GM11168 (cell line): ENCODE measurements at regions not wholly inside any gene's neighbourhood (a gene's known extent, or its start where the extent isn't known, plus 50 kb on each side); places are given as distances from the start of the nearest gene placed in this dataset.
"Not testable (repeated sequence)": the region's sequence is repeated elsewhere in the genome, so short reads cannot be mapped to it uniquely, and the experiment has no call there.

Source experiments
- in situ Hi-C: fragments of 300-500 bp; cut with MboI; formaldehyde crosslinking; loops from one replicate; pipeline ENCODE4 v1.12.0; 2022; ENCODE audit warnings: low sequenced_read_pairs; ENCODE audit not compliant: unreplicated experiment

DNA sequence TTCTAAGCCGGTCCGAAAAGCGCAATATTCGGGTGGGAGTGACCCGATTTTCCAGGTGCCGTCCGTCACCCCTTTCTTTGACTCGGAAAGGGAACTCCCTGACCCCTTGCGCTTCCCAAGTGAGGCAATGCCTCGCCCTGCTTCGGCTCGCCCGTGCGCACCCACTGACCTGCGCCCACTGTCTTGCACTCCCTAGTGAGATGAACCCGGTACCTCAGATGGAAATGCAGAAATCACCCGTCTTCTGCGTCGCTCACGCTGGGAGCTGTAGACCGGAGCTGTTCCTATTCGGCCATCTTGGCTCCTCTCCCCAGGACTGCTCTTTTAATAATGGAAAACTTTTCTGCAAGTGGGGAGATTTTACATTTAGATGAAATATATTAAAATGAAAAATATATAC is 297.5 kb downstream of the LNPK start:
- in situ Hi-C loops: not testable (repeated sequence)

DNA sequence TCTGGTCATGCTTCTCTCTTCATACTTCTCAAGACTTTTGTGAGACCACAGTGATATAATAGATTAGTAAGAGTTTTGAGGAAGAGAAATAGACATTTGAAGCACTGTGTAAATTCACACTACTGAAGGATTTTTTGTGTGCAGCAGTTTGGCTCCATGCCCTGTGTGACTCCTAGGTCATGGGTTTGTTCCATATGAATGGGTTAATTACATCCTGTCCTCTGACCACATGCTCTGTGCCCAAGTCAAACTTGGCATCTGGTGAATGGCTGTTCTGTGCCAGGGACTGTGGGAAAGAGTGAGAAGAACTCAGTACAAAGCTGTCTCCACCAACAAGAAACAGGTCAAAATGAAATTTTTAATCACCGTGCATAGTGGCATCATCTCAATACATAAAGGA is 304.0 kb downstream of the LNPK start:
- in situ Hi-C loops: no loop called here

DNA sequence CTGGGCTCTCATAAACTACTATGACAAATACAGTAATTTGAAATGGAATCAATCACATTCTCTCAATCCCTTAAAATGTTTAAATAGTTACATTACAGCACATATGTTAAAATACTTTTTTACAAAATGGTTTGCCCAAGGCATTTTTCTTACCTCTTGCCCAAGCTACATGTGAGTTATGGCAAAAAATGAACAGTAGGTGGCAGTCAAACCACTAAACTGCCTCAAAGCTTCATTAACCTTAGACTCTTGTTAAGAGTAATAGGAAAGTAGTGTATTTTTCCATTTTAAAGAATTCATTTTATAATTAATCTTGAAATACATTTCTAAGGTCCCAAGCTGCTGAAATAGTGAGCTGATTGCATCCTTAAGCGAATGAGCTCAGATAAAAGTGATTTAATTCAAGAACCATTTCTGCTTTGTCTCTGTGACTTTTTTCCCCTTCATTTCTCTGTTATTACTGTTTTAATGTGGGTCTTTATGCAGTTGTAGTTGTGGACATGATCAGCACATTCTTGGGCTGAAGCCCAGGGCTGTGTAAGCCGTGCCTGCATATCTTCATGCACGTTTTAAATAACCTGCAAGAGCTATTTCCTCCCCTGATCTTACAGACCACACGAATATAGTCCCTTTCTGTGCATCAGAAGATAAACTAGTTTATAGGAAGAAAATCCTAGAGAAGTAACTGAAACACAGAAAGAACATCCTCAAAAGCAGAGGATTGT is 311.8 kb downstream of the LNPK start:
- in situ Hi-C loops: no loop called here

DNA sequence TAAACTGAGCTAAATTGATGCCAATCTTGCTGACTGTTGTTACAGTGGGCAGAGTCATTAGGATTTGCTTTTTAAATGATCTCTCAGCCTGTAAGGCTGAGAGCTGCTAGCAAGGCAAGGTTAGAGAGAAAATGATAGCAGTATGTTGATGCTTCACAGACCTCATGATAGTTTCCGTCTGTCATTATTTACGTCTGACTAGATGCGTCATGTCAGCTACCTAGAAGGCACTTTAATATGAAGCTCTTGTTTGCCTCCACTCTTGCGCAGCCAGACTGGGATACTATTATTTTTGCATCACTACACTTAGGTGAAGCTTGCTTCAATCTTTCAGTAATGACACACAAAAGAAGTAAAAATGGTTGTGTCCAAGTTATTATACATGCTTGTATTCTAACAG is 313.8 kb downstream of the LNPK start:
- in situ Hi-C loops: no loop called here

DNA sequence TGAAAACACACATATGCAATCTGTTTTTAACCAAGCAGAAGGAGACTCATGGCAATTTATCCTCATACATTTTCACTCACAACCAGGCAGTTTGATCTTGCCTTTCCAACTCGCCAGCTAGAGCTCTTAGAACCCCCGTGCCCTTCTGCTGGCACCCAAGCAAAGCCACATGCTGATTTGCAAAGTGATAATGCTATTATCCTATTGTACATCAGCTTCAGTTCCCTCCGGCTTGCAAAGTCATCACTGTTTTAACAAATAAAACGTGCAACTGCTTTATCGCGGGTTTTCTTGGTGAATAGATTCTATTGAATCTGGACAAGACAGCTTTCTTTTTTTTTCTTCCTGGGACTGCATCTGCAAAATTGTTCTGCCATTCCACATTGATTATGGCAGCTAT is 314.6 kb downstream of the LNPK start:
- in situ Hi-C loops: no loop called here

DNA sequence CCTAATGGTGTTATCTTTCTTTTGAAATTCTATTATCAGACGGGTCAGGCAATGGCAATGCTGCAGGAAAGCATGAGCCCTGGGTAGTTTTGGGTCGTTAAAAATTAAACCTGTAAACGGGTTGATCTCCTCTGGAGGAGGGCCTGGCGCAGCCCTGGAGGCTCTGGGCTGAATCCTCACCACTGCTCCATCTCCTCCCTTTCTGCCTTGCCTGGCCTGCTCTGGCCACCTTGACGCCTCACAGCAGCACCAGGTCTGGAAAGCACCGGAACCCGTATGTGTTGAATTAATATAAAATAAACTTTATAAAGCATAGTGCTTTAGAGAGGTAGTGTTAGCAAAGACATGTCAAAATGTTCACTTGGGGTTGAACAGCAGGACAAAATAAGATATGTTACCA is 316.1 kb downstream of the LNPK start:
- in situ Hi-C loops: no loop called here

DNA sequence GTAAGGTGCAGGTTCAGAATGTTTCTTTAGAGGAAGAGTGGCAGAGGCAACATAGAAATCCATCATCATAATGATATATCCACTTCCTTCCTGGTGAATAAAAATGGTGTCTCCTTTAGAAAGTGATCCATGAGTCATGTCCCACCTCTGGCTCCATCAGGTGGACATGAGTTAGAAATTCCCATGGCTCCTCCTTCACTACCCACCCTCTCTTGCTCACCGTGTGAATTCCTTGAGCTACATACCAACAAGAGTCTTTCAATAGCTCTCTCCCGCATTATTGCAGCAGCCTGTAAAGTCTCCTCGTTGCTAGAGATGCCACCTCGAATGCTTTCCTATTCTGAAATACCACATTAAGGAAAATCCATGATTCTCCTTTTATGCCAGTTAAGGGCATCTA is 317.6 kb downstream of the LNPK start:
- in situ Hi-C loops: no loop called here

DNA sequence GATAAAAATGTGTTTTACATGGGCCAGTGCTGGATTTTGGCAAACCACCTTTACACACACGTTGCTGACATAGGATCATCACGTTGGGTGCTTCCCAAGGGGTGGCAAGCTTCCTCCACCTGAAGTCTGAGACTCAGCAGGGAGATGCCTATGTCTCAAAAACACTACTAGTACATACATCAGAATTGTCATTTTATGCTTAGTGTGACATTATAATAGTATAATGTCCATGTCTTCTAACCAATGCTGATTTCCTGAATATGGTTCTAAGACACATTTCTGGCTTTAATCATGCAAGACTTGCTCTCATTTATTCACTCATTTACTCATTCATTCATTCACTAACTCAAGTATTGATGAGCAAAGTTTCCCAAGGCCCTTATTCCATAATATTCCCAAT is 322.3 kb downstream of the LNPK start:
- in situ Hi-C loops: loop anchor here (5.0 kb wide), 1 partner anchor 418 kb away; the partner anchor contains the start of gene HOXD12

DNA sequence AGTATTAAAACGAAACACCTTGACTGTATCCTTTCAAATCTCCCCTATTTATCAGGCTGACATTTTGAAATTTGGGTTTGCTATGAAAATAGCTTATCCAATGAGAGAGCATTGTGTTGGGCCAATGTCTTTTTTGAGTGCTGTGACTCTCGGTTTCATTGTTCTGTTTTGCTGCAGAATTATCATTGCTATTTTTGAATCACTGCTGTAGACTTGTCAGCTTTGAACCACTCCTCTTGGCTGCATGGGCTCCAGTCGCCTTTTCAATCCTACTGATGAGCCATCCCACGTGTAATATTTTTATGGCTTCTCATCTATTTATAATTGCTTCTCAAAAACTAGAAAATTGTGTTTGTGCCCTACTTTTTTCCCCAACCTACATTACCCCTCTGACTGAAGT is 322.8 kb downstream of the LNPK start:
- in situ Hi-C loops: loop anchor here (5.0 kb wide), 1 partner anchor 418 kb away; the partner anchor contains the start of gene HOXD12

DNA sequence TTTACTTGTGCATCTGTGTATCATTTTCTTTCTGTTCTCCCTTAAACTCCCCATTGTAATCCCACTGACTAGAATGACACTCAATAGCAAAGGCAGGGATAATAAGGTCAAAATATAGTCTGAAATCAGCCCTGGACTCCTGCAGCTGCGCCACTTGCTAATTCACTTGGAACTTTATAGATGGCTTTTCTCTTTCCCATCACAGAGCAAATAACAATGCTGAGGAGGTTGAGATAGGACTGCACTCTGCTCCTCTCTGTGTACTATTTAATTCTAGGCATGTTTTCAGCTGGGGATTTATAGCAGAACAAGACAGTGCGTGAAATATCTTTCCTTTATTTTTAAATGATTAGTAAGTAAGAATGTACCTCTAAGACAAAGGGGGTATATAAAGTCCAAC is 324.2 kb downstream of the LNPK start:
- in situ Hi-C loops: loop anchor here (5.0 kb wide), 1 partner anchor 419 kb away; the partner anchor contains the start of gene HOXD12

DNA sequence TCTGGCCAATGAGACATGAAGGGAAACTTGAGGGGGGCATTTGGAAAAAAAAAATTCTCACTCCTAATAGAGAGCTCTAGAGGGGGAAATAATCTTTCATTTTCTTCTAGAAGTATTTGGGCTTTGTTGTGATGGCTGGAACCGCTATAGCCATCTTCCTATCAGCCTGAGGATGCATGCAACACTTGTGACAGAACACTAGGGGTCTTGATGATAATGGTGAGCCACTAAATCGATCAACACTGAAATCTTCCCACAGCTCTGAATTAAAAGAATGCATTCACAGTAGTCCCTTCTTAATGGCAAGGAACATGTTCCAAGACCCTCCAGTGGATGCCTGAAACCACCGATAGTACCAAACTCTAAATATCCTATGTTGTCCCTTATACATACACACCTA is 325.3 kb downstream of the LNPK start:
- in situ Hi-C loops: loop anchor here (5.0 kb wide), 1 partner anchor 420 kb away; the partner anchor contains the start of gene HOXD12

DNA sequence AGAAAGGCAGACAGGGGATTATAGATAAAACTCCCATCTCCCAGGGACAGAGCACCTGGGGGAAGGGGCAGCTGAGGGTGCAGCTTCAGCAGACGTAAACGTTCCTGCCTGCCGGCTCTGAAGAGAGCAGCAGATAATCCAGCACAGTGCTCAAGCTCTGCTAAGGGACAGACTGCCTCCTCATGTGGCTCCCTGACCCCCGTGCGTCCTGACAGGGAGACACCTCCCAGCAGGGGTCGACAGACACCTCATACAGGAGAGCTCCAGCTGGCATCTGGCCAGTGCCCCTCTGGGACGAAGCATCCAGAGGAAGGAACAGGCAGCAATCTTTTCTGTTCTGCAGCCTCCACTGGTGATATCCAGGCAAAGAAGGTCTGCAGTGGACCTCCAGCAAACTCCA is 333.3 kb downstream of the LNPK start:
- in situ Hi-C loops: not testable (repeated sequence)

DNA sequence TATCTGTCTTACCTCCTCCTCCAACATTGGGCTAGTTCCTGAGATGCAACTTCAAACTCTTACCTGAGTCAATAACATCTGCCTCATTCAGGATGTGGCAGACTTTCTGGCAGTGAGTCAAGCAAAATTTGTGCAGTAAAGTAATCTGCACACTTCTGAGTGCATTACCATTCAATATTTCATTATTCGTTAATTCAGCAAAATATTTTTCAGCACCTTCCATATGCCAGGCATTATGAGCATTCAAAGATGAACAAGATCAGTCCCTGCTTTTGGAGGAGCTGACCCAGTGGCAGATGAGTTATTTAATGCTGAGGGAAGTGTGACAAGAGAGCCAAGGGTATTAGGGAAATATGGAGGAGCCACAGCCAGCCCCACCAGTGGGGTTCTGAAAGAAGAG is 339.7 kb downstream of the LNPK start:
- in situ Hi-C loops: no loop called here

DNA sequence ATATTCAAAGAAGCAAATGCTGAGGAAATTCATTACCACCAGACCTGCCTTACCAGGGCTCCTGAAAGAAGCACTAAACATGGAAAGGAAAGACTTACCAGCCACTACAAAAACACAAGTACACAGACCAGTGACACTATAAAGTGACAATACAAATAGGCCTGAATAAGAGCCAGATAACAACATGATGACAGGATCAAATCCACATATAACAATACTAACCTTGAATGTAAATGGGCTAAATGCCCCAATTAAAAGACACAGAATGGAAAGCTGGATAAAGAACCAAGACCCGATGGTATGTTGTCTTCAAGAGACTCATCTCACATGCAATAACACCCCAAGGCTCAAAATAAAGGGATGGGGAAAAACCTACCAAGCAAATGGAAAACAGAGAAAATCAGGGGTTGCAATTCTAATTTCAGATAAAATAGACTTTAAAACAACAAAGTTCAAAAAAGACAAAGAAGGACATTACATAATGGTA is 353.4 kb downstream of the LNPK start:
- in situ Hi-C loops: no loop called here

DNA sequence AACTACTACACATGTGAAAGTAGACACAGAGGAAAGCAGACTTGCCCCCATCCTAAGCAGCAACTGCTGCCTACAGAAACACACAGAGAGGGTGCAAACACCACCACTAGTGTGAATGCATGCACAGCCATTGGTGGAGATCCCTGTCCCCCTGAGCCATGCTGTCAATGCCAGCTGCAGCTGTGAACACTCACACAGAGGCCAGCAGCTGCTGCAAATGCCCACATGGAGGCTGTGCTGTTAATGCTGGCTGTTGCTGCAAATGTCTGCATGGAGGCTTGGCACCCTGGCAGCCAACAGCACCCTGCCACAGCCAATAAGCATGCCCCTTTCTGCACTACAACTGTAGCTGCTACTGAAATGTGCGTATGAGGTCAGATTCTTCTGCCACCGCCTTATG is 355.0 kb downstream of the LNPK start:
- in situ Hi-C loops: no loop called here

DNA sequence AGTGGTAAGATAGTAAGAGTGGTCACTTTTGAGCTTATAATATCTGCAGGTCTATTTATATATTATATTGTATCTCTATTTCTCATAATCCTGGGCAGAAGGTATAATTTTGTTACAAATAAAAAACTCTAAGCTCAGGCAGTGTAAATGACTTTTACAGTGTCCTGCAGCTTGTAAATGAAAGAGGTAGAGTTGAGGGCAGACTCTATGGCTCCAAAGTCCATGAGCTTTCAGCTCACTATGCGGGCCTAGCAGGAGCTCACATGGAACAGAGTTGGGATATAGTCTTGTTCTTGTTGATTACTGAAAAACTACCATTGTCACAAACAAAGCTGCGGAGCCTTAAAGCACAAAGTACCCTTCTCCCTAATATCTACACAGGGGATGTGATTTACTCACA is 361.4 kb downstream of the LNPK start:
- in situ Hi-C loops: no loop called here

DNA sequence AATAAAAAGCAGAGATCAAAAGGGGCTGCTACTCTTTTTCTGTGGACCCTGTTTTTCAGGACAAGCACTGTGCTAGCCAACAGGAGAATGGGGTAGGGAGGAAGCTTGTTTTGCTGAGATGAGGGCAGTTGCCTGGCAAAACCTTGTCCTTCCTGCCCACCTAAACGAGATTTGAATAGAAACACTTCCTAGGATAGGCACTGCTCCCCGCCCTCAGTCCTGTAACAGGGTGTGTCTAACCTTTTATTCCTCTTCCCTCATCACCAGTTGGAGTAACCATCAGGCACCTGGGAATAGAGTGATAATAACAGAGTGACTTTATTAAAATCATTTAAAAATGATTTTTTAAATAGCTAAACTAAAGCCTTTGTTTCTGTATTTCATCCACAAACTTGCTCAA is 368.8 kb downstream of the LNPK start:
- in situ Hi-C loops: no loop called here

DNA sequence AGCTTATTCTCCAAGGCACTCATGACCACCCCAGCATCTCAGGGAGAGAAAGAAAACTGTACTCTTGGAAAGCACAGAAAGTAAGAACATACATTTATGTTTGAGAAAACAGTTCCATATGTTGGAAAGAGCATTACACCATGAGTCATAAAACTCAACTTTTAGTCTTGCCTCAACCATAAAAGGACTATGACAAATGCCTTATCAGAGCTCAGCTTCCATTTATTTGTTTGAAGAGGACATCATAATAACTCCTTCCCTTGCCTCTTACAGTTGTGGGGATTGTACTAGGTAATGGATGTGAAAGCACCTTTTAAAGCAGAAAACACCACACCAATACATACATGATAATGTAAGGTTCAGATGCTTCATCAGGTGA is 370.8 kb downstream of the LNPK start:
- in situ Hi-C loops: no loop called here

DNA sequence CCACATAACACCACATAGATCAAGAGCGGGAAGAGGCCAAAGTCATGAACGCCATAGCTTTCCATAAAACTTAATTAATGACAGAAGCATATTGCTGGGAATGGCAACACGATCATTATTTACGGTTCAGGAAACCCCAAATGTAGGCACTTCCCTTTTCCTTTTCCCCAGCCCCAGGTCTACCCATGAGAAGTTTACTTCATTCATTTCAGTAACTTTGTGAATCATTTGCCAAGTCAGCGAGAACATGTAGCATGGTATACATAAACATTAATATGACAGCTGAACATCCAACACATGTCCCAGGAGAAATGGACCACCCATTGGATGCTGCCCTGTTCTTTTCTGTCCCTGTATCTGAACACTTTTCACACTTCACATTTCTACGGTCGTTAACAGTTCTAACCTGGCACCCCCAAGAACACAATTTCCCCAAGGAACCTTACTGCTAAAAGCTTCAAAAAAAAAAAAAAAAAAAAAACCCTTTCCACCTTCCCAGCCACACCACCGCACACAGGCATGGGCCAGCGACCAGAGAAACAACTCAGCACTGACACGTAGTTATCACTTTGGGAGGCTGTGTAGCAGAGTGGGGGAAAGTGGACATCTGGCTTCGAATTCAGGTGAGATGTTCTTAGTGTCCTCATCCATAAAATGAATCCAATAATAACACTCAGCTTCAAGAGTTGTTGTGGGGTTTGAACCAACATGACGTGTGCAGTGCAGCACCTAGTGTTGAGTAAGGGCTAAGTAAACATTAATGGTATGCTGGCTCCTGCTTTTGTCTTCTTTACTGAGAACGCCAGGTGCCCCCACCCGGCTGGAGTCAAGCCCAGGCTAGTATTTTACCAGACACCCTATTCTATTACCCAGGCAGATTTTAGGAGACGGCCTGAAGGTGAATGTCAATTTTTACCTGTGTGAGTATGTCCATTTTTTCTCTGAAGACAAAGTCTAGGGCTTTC is 371.5 kb downstream of the LNPK start:
- in situ Hi-C loops: no loop called here

DNA sequence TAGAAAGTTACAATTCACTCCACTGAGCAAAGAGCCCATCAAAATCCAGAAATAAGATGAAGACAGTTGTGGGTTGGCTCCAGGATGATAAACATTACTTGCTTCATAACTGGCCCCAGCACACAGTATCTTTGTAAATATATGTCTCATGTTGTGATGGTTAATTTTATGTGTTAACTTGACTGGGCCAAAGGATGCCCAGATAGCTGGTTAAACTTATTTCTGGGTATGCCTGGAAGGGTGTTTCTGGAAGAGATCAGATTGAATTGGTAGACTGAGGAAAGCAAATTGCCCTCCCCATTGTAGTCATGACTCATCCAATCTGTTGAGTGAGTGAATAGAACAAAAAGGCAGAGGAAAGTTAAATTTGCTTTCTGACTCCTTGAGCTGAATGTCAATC is 373.8 kb downstream of the LNPK start:
- in situ Hi-C loops: no loop called here

DNA sequence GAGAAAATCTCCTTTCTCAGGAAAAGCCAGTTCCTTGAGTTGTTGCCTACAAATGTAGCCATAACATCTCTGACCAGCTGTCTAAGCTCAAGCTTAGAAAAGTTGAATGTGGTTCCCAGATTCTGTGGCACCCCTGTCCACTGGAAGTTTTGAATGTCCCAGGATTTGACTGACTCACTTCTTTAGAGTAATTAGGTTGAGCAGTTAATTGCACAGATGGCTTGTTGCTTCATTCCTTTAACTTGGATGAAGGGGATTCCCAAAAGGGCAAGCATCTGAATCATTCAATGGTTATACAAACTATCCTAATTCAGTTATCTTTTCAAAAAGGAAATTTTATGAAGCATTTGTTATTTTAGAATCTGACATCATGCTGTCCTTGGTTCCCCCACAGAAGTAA is 374.7 kb downstream of the LNPK start:
- in situ Hi-C loops: no loop called here
